Stimulated activated CD4-positive, alpha-beta T cell treated with anti-CD3 and anti-CD28 coated beads, Interleukin-2, amount 100 ng/mL, for 24 hours (primary cell): ENCODE measurements at regions not wholly inside any gene's neighbourhood (a gene's known extent, or its start where the extent isn't known, plus 50 kb on each side); places are given as distances from the start of the nearest gene placed in this dataset.

Experiments used
- DNase-seq, 2 donors: peaks; one replicate each; pipeline ENCODE4 v3.0.0-alpha.2; 2020

- no peak for DNase-seq
These were observed 588.3 kb downstream of the NPHP4 start for GRCh38 chr1:5403935-5404334.

GRCh38 chr1:5402618-5403017 lies 589.6 kb downstream of the NPHP4 start:
- DNase-seq: no peak

DNA sequence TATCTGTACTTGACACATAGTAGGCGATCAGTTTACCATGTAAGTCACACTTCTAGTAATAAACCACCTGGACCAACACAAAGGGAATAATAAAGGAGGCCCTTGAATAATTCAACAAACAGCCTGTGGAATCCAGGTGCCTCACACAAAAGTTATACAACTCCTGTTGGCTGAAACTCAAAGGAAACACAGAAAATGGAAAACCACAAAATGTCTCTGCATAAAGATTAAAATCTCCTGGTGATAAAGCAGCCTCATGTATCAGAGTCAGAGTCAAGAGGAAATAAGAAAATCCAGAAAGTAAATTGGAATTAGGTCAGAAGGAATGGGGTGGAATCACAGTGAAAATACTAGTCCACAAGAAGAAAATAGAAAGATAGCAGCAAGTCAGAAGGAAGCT lies 592.5 kb downstream of the NPHP4 start:
- DNase-seq: no peak

- no peak for DNase-seq
These were observed 595.6 kb downstream of the NPHP4 start for GRCh38 chr1:5396593-5396992.

DNA sequence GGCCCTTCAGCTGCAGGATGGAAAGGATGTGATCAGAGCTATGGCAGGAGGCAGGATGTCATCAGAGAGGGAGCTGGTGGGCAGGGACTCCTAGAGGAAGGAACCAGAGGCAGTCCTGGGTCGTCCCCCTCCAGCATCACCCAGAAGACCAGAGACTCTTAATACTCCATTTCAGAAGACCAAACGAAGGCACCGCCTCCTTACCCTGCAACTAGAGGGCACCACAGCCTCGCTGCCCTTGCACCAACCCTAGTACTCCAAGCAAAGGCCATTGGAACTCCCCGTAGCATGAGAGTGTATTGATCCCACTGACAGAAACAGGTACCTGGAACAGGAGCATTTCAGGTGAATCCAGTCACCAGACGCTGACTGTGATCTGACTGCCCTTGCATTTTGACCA lies 598.1 kb downstream of the NPHP4 start:
- DNase-seq: no peak

GRCh38 chr1:5393603-5394002 lies 598.6 kb downstream of the NPHP4 start:
- DNase-seq: no peak

DNA sequence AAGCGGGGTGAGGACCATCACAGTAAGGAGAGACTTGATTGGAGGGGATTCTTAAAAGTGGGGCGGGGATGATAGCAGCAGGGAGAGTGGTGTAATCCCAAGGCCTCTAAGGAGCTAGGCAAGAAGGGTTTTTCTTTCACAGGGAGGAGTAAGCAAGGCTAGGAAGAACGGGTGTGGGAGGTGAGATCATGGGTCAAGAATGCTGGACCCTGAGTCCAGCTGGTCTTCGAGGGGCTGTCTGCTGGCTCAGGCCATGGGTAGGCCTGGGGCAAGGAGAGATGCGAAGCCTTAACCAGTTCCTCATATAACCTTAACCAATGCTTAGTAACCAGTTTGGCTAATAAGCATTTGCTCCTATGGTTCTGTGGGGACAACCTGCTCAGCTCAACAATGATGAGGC lies 599.1 kb downstream of the NPHP4 start:
- DNase-seq: no peak

GRCh38 chr1:5391725-5392124 lies 600.5 kb downstream of the NPHP4 start:
- no peak for DNase-seq

DNA sequence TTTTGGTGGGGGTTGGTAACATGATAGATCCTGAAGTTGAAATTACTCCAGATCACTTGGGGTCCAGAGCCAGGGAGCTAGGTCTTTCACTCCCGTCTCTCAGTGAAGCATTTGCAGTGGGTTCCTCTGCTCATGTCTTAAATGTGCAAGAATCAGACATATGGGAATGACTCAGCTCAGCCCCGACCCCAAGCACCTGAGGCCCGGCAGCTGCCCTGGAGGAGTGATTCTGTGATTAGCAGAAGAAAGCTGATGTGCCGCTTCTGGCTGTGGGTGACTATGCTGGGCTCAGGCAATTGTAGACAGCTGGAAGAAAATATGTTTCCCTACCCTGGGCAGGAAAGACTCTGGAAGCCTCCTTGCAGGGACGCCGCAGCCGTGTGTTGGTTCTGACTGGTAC lies 601.7 kb downstream of the NPHP4 start:
- DNase-seq: no peak

GRCh38 chr1:5389101-5389885 lies 602.9 kb downstream of the NPHP4 start:
- DNase-seq: peak in 1 of 2 donors; percentile 9

DNA sequence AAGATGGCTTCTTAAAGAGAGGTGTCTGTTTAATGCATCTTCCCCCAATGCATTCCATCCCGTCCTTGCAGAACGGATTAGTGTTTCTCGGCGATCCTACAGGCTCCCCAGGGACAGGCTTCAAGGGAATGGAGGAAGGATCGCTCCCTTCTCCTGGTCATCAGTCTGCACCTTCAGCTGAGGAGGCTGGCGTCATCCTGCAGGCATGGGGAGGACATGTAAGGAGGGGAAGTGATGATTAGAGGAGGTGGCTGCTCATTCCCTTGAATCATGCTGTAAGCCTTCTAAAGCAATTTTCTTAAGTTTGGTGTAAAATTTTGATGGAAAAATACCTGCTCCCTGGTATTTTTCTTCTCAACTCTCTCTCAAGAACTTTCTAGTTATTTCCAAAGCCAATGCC lies 603.6 kb downstream of the NPHP4 start:
- no peak for DNase-seq

- DNase-seq: no peak
These were observed 605.9 kb downstream of the NPHP4 start for GRCh38 chr1:5386371-5386770.

GRCh38 chr1:5385956-5386355 lies 606.3 kb downstream of the NPHP4 start:
- no peak for DNase-seq

DNA sequence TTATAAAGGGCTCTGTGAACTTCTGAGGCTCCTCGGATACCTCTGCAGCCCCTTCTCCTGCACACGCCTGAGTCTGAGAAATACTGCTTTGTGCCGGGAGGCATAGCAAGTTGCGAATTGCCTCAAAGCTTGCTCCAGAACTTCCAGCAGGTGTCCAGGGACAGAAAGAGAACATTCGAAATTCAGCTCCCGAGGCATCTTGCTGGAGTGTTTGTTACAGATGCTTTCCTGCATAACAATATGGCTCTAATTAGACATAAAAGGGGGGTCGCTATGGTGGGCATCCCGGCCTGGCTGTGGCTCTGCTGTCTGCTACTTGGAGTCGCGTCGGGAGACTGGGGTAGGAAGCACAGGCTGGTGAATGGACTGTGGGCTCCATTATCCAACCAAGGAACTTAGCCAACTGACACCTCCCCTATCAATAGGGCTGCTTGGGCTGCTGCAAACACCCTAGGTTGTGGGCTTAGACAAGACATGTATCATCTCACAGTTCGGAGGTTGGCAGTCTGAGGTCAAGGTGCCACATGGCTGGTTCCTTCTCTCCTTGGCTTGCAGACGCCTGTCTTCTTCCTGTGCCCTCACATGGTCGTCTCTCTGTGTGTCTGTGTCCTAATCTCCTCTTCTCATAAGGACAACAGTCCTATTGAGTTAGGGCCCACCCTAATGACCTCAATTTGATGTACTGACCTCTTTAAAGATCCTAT lies 607.0 kb downstream of the NPHP4 start:
- DNase-seq: no peak

DNA sequence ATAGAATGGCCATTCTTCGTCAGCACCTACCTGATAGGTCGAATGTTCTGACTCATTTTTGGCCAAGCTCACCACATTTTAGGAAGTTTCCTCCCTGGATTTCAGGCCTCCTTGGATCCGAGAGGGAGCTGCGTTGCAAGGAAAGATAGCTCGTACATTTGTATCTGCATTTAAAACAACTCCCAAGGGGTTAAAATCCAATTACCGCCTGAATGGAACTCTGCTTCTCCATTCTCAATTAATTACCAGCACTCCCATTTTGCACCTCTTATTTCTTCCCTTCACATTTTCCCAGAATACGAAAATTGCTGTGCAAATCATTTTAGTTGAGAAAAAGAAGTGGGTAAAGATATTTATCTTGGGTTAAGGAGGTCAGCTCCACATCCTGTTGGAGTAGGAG lies 610.7 kb downstream of the NPHP4 start:
- DNase-seq: no peak

DNA sequence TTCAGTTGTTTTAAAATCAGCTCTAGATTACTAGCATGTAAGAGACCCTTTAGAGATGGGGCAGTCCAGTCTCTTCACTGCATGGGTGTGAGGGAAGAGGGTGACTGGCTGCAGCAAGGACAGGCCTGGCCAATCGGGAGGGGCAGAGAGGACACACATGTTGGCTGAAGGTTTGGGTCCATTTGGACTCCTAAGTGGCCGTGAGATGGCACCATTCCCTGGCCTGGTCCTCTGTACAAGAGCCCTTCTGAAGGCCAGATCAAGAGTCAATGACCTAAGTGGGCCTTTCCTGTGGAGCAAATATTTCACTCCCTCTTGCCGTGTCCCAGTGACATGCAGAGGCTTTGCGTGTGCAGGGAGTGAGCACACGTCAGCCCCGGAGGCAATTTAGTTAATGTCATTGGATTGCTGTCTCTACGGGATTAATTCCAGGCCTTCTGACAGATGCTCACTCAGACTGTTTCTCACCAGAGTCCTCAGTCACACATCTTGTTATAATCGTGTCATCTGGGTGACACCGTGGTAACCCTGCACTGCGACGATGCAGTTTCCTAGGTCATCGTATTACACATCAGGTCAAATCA lies 613.0 kb downstream of the NPHP4 start:
- DNase-seq: no peak

DNA sequence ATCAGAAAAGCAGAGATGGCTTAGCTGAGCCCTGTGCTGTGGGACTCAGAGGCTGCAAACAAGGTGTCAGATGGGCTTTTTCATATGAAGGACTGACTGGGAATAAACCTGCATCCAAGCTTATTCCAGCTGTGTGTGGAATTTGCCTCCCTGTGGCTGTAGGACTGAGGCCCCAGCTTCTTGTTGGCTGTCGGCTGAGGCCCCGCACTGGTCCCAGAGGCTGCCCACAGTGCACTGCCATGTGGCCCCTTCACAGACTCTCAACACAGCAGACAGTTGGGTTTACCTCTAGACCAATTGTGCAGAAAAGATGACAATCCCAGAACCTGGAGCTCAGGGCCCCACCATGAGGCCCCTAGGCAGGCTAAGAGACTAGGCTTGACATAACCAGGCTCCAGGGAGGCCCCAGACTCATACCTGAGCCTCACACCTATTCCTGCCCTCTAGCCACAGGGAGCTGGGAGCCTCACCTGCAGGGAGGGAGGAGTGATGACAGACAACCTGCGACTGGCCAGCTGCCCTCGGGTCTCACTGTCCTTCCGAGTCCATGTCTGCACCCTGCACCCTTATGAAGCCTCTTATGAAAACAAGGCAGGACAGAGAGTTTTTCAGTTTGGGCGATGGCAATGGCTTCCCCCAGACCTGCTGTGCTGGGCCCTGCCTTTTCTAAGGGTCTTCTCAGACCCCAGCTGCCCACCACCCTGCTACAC lies 615.5 kb downstream of the NPHP4 start:
- DNase-seq: no peak

DNA sequence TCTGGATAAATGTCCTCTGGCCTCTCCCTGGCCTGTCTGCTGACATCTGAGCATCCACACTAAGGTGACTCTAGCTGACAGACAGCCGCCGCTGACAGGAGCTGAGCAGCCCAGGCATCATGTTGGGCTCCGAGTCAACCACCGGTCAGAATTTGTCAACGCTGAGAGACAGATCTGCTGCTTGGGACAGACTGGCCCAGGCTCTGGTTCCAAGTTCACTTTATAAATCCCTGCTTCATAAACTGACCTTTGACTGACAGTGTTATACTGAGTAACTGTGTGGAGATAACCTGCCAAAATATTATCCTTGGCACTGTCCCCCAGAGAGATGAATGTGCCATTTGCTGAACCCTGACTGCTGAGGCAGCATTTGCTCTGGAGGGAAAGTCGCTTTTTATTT lies 616.7 kb downstream of the NPHP4 start:
- no peak for DNase-seq

DNA sequence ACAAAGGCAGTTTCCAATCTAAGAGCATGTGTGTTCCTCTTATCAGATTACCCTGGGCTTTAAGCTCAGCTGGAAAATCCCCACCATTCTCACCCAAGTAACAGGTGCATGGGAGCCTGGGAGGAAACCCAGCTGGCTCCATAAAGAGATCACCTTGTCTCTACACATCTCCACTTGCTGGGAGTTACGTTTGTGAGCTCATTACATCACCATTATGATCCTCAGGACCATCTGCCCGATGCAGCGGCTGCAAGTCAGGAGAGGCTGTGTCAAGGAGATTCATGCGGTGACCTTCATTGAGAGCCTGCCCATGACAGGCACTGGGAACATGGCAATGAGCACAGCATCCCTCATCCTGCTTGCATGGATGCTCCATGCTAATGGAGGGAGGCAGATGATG lies 618.0 kb downstream of the NPHP4 start:
- DNase-seq: no peak

DNA sequence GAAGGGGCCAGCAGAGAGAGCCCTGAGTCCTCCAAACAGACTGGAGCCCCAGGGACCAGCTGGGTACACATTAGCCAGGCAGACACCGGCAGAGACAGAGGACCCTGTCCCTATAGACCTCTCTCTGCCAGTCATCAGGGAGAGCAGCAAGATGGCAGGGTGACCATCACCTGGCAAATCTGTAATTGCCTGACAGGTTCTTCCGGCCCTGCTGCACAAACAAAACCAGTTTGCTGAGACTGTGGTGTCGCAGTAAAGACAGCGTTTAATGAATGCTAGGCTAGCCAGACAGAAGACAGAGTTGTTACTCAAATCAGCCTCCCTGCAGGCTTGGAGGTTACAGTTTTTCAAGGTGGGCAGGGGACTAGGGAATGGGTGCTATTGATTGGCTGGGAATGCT lies 618.9 kb downstream of the NPHP4 start:
- no peak for DNase-seq

GRCh38 chr1:5371270-5371669 lies 621.0 kb downstream of the NPHP4 start:
- DNase-seq: no peak

DNA sequence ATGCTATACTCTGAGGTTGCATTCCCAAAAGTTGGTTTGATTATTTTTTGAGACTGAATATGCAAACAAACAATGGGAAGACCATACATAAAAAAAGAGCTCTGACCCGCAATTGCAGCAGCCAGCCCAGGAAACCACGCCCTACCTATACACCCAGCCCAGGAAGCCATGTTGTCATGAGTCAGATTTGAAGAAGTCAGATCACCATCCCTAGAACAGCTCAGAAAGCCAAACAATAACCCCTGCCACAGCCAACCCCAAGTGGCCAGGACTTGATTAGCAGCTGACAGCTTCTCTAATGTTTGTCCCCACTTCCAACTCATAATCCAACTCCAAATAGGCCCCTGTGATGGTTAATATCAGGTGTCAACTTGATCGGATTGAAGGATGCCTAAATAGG lies 621.9 kb downstream of the NPHP4 start:
- no peak for DNase-seq

DNA sequence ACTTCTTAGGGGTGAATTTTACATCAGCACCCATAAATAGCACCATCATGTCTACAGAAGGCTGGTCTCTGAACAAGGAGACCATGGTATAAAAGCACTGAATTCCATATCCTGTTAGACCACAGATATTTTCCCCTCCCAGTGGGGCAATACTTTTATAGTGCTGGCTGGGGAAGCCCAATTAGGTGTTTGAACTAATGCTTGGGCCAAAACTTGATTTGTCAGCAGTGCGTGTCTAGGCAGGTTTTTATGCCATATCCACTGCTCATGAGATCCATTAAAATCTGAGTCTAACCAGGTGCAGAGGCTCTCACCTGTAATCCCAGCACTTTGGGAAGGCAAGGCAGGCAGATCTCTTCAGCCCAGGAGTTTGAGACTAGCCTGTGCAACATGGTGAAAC lies 623.0 kb downstream of the NPHP4 start:
- DNase-seq: no peak

GRCh38 chr1:5368201-5368600 lies 624.0 kb downstream of the NPHP4 start:
- DNase-seq: no peak
